ENCODE measurements at regions not wholly inside any gene's neighbourhood (a gene's known extent, or its start where the extent isn't known, plus 50 kb on each side); places are given as distances from the start of the nearest gene placed in this dataset.

DNA sequence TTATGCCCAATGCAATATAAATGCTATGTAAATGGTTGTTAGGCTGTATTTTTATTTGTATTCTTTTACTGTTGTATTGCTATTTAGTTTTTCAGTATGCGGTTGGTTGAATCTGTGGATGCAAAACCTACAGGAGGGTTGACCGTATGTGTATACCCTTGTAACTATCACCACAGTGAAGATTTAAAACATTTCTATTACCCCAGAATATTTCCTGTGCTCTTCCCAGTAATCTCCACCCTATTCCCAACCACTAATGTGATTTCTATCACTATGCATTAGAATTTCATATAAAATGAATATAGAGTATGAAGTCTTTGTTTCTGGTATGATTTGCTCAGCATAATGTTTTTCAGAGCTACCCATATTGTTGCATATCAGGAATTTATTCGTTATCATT is 705.0 kb downstream of the MECOM start:
- no peak for TF ChIP-seq RAD21 (IDR thresholded peaks at IDR 0.05; ENCODE audit: low read depth)
- no peak for TF ChIP-seq CREB1 (IDR thresholded peaks at IDR 0.05; ENCODE audit: low read depth)
- TF ChIP-seq CEBPB (IDR thresholded peaks at IDR 0.05), result no peak
- no peak for TF ChIP-seq ZBTB7A (IDR thresholded peaks at IDR 0.05; ENCODE audit: low read depth)
- TF ChIP-seq, protein P1, sequence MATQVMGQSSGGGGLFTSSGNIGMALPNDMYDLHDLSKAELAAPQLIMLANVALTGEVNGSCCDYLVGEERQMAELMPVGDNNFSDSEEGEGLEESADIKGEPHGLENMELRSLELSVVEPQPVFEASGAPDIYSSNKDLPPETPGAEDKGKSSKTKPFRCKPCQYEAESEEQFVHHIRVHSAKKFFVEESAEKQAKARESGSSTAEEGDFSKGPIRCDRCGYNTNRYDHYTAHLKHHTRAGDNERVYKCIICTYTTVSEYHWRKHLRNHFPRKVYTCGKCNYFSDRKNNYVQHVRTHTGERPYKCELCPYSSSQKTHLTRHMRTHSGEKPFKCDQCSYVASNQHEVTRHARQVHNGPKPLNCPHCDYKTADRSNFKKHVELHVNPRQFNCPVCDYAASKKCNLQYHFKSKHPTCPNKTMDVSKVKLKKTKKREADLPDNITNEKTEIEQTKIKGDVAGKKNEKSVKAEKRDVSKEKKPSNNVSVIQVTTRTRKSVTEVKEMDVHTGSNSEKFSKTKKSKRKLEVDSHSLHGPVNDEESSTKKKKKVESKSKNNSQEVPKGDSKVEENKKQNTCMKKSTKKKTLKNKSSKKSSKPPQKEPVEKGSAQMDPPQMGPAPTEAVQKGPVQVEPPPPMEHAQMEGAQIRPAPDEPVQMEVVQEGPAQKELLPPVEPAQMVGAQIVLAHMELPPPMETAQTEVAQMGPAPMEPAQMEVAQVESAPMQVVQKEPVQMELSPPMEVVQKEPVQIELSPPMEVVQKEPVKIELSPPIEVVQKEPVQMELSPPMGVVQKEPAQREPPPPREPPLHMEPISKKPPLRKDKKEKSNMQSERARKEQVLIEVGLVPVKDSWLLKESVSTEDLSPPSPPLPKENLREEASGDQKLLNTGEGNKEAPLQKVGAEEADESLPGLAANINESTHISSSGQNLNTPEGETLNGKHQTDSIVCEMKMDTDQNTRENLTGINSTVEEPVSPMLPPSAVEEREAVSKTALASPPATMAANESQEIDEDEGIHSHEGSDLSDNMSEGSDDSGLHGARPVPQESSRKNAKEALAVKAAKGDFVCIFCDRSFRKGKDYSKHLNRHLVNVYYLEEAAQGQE (IDR thresholded peaks at IDR 0.05; ENCODE audit: low read depth), result no peak
- no peak for TF ChIP-seq FOXM1 (IDR thresholded peaks at IDR 0.05; ENCODE audit: borderline replicate concordance, low read depth)
- TF ChIP-seq, protein P2, sequence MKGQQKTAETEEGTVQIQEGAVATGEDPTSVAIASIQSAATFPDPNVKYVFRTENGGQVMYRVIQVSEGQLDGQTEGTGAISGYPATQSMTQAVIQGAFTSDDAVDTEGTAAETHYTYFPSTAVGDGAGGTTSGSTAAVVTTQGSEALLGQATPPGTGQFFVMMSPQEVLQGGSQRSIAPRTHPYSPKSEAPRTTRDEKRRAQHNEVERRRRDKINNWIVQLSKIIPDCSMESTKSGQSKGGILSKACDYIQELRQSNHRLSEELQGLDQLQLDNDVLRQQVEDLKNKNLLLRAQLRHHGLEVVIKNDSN (IDR thresholded peaks at IDR 0.05), result no peak
- TF ChIP-seq TEAD4 (IDR thresholded peaks at IDR 0.05), result no peak

DNA sequence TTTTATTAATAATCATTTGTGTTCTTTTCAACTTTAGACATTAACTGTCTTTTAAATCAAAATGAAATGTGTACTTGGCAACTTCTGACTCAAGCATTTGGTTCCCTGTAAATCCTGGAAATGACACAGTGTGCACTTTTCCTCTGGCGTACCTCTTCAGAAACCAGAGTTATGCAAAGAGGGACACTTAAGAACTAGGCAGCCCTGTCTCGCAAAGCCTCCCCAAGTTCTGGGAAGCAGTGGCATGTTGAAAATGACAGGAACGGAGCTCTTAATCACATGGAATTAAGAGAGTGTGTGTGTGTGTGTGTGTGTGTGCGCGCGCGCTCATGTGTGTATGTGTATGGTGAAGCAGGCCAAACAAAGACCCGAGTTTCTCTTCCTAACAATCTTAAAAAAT is 707.4 kb downstream of the MECOM start:
- TF ChIP-seq, protein P3, sequence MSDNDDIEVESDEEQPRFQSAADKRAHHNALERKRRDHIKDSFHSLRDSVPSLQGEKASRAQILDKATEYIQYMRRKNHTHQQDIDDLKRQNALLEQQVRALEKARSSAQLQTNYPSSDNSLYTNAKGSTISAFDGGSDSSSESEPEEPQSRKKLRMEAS (IDR thresholded peaks at IDR 0.05), result no peak
- TF ChIP-seq CEBPB (IDR thresholded peaks at IDR 0.05), result no peak
- TF ChIP-seq, protein P2 (IDR thresholded peaks at IDR 0.05), result no peak
- TF ChIP-seq TEAD4 (IDR thresholded peaks at IDR 0.05), result no peak

DNA sequence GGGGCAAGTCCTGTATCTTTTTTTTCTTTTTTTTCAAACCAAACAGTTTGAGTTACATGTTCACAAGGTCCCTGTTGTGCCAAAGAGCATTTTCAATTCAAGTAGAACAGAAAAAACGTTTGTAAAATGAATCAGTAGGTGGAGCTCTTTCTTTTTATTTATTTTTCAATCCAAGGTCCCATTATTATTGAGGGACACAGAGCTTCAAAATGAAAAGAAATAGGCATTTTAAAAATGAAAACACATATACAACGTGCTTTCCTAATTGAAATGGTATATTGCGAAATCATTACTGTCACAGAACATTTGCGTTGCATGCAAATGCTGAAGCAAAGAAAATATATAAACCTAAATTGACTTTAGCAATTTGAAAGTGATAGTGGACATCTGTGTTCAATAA is 711.0 kb downstream of the MECOM start:
- TF ChIP-seq, protein P2 (IDR thresholded peaks at IDR 0.05), result no peak
- no peak for TF ChIP-seq EP300 (IDR thresholded peaks at IDR 0.05; ENCODE audit: borderline replicate concordance)
- TF ChIP-seq RAD21 (IDR thresholded peaks at IDR 0.05; ENCODE audit: low read depth), result peak; percentile 33
- peak; percentile 77; the same call in 1 of the 2 replicates for TF ChIP-seq CEBPB (IDR thresholded peaks at IDR 0.05)
- no peak for TF ChIP-seq TEAD4 (IDR thresholded peaks at IDR 0.05)
- TF ChIP-seq, protein P1 (IDR thresholded peaks at IDR 0.05; ENCODE audit: low read depth), result no peak
- TF ChIP-seq FOXM1 (IDR thresholded peaks at IDR 0.05; ENCODE audit: borderline replicate concordance, low read depth), result no peak
- no peak for TF ChIP-seq ZBTB7A (IDR thresholded peaks at IDR 0.05; ENCODE audit: low read depth)

DNA sequence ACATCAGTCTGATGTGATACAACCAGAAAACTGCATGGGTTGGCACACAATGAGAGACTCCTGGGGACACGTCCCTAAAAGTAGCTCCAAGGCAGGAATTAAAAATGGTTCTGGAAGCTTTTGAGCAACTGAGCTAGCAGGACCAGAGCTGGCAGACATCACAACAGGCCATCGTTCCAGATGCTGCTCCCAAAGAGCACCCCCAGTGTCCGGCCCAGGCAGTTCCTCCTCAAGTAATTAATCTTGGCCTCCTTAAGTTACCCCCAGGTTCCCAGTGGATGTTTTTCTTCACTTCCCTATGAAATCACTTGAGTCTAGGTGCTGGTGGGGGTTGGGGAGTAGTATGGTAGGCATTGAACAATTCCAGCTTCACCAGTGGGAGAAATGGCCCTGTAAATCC is 711.6 kb downstream of the MECOM start:
- no peak for TF ChIP-seq TCF12 (IDR thresholded peaks at IDR 0.05; ENCODE audit: low read depth)
- no peak for TF ChIP-seq TAF1 (IDR thresholded peaks at IDR 0.05; ENCODE audit: low read depth)
- TF ChIP-seq ZBTB7A (IDR thresholded peaks at IDR 0.05; ENCODE audit: low read depth), result no peak
- no peak for TF ChIP-seq CEBPB (IDR thresholded peaks at IDR 0.05)
- TF ChIP-seq, protein P2 (IDR thresholded peaks at IDR 0.05), result no peak
- TF ChIP-seq FOXM1 (IDR thresholded peaks at IDR 0.05; ENCODE audit: borderline replicate concordance, low read depth), result no peak
- TF ChIP-seq, protein P3 (IDR thresholded peaks at IDR 0.05), result no peak
- TF ChIP-seq CREB1 (IDR thresholded peaks at IDR 0.05; ENCODE audit: low read depth), result no peak
- no peak for TF ChIP-seq NFIC (IDR thresholded peaks at IDR 0.05)
- TF ChIP-seq RAD21 (IDR thresholded peaks at IDR 0.05; ENCODE audit: low read depth), result no peak
- no peak for TF ChIP-seq YY1 (IDR thresholded peaks at IDR 0.05; ENCODE audit: low read depth)
- no peak for TF ChIP-seq EGR1 (IDR thresholded peaks at IDR 0.05)
- TF ChIP-seq, protein P1 (IDR thresholded peaks at IDR 0.05; ENCODE audit: low read depth), result no peak
